Heart left ventricle (tissue), 16 donors: ENCODE measurements at regions not wholly inside any gene's neighbourhood (a gene's known extent, or its start where the extent isn't known, plus 50 kb on each side); places are given as distances from the start of the nearest gene placed in this dataset.

Experiments
- ATAC-seq, 4 donors: fragments of 200-7000 bp; cut with Tn5 transposase; one replicate each; pipeline ENCODE4 v1.9.1; 2020 to 2022; ENCODE audit warnings: moderate library complexity in 4 of 4, mild to moderate bottlenecking in 3 of 4, moderate number of reproducible peaks in 1 of 4
- DNase-seq, 5 donors: peaks; one replicate each; pipeline ENCODE4 v3.0.0-alpha.2; 2020
- H3K27ac ChIP-seq, 12 donors: fragments of 200-600 bp; sonication (generic) in 4 of 12; one replicate each; pipeline versions ENCODE4 v1.5.0 to v1.8.0; 2016 to 2022; ENCODE audit warnings: mild to moderate bottlenecking in 2 of 12
- H3K27me3 ChIP-seq, 9 donors: fragments of 200-600 bp; sonication (generic) in 2 of 9; one replicate each; pipeline versions ENCODE4 v1.5.1 to v1.8.0; 2016 to 2022; ENCODE audit warnings: mild to moderate bottlenecking in 3 of 9
- H3K36me3 ChIP-seq, 9 donors: fragments of 200-600 bp; sonication (generic) in 2 of 9; one replicate each; pipeline versions ENCODE4 v1.5.0 to v1.8.0; 2018 to 2022; ENCODE audit warnings: mild to moderate bottlenecking in 2 of 9
- H3K4me1 ChIP-seq, 12 donors: fragments of 200-600 bp; sonication (generic) in 4 of 12; one replicate each; pipeline versions ENCODE4 v1.5.0 to v1.8.0; 2016 to 2022; ENCODE audit warnings: mild to moderate bottlenecking in 3 of 12
- H3K4me3 ChIP-seq, 12 donors: fragments of 200-600 bp; sonication (generic) in 4 of 12; one replicate each; pipeline versions ENCODE4 v1.5.0 to v1.8.0; 2017 to 2022; ENCODE audit warnings: mild to moderate bottlenecking in 9 of 12, moderate library complexity in 4 of 12
- H3K9me3 ChIP-seq, 12 donors: fragments of 200-600 bp; sonication (generic) in 4 of 12; one replicate each; pipeline versions ENCODE4 v1.5.0 to v1.8.0; 2016 to 2022; ENCODE audit warnings: mild to moderate bottlenecking in 1 of 12
- POLR2A ChIP-seq, 2 donors: fragments of 450-650 bp; IDR thresholded peaks; one replicate each; pipeline ENCODE4 v1.6.1; 2017; ENCODE audit warnings: antibody characterized with exemption in 2 of 2, mild to moderate bottlenecking in 2 of 2, moderate library complexity in 2 of 2
- WGBS, 4 donors: extraction: QIAGEN DNeasy Blood & Tissue Kit in 2 of 4; methylation state at CpG; one replicate each; pipeline versions ENCODE4 v1.1.5 to v1.1.7; 2013 to 2018; 5-methylcytosine and 5-hydroxymethylcytosine counted together
- intact Hi-C, 10 donors: fragments of 100-400 bp; cut with DNase I; formaldehyde crosslinking; loops; one replicate each; pipeline versions ENCODE4 v1.11.1 to v1.14.2; 2022
- TF ChIP-seq, protein P1 (sequence below), 12 donors: fragments of 200-600 bp; sonication (generic) in 4 of 12; IDR thresholded peaks; one replicate each; pipeline versions ENCODE4 v1.5.0 to v1.8.0; 2018 to 2022; ENCODE audit warnings: antibody characterized with exemption in 12 of 12, mild to moderate bottlenecking in 5 of 12
- donor health status: ischemic (EF 13 %, LVEDD 7.1; RV severe dilation, severe dysfunction).
- donor health status: healthy with polysubstance abuse.
- donor health status: DM: no; HTN: yes; CAD: no.
- donor health status: DM: no; HTN: no; CAD: no.
- donor health status: ischemic (EF 25% LVEDD 6.9; RV normal size, moderate dysfunction).
- donor health status: ischemic (EF 25% LVEDD 5.7; RV mildly dilated, moderate dysfunction).
- donor health status: healthy.
- donor health status: DM: yes; HTN: yes; CAD: no.
- donor health status: ischemic (EF 35%, LVEDD 5.7; RV mildly dilated, moderate dysfunction).
- donor health status: nonischemic (EF 11% LVEDD 7.7; RV severe dilation, severe dysfunction).
- donor health status: DM: yes; HTN: yes; CAD: no.
- donor health status: PGD.
- donor health status: ischemic (EF 29% LVEDD 5.4; RV normal size, mild dysfunction).
- donor health status: nonischemic (EF 23%, LVEDD 6.1; RV moderate dilation, normal function).

GRCh38 chr2:195451160-195451559, 205.9 kb upstream of the SLC39A10 start:
- H3K27me3 ChIP-seq: no peaks in the 10 kb centered on the region
- peak in 2 of 4 donors; percentile 64 to 70 for ATAC-seq
- TF ChIP-seq, protein P1, sequence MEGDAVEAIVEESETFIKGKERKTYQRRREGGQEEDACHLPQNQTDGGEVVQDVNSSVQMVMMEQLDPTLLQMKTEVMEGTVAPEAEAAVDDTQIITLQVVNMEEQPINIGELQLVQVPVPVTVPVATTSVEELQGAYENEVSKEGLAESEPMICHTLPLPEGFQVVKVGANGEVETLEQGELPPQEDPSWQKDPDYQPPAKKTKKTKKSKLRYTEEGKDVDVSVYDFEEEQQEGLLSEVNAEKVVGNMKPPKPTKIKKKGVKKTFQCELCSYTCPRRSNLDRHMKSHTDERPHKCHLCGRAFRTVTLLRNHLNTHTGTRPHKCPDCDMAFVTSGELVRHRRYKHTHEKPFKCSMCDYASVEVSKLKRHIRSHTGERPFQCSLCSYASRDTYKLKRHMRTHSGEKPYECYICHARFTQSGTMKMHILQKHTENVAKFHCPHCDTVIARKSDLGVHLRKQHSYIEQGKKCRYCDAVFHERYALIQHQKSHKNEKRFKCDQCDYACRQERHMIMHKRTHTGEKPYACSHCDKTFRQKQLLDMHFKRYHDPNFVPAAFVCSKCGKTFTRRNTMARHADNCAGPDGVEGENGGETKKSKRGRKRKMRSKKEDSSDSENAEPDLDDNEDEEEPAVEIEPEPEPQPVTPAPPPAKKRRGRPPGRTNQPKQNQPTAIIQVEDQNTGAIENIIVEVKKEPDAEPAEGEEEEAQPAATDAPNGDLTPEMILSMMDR (IDR thresholded peaks at IDR 0.05): no peak
- TF ChIP-seq POLR2A (IDR thresholded peaks at IDR 0.05): no peak
- intact Hi-C loops: no loop called here
- peak overlapping the region in 4 of 12 donors; percentile 45 to 61 (median 52) for H3K27ac ChIP-seq
- WGBS, 4 donors: 71 to 81% (median 78%) methylated on average over 4 of the region's 4 CpGs
- H3K36me3 ChIP-seq: no peaks in the 10 kb centered on the region
- DNase-seq: no peak
- H3K4me1 ChIP-seq: peaks cover 0 to 5% (median 0%) of the 10 kb centered on the region in 12 donors
- no peaks in the 10 kb centered on the region for H3K9me3 ChIP-seq
- H3K4me3 ChIP-seq: peak overlapping the region in 1 of 12 donors; percentile 2

GRCh38 chr2:195450552-195451113, 206.4 kb upstream of the SLC39A10 start:
- H3K36me3 ChIP-seq: no peaks in the 10 kb centered on the region
- H3K4me3 ChIP-seq: peak overlapping the region in 1 of 12 donors; percentile 2
- H3K4me1 ChIP-seq: peaks cover 0 to 5% (median 0%) of the 10 kb centered on the region in 12 donors
- peak overlapping the region in 4 of 12 donors; percentile 24 to 52 (median 47) for H3K27ac ChIP-seq
- H3K27me3 ChIP-seq: no peaks in the 10 kb centered on the region
- H3K9me3 ChIP-seq: no peaks in the 10 kb centered on the region
- 58 to 68% (median 65%) methylated on average over 3 of the region's 3 CpGs for WGBS, 4 donors
- ATAC-seq (peak in 1 of 4 donors; percentile 39), DNase-seq (no peak)
- intact Hi-C loops: no loop called here
- no peak for TF ChIP-seq POLR2A (IDR thresholded peaks at IDR 0.05)
- TF ChIP-seq, protein P1 (IDR thresholded peaks at IDR 0.05): no peak

DNA sequence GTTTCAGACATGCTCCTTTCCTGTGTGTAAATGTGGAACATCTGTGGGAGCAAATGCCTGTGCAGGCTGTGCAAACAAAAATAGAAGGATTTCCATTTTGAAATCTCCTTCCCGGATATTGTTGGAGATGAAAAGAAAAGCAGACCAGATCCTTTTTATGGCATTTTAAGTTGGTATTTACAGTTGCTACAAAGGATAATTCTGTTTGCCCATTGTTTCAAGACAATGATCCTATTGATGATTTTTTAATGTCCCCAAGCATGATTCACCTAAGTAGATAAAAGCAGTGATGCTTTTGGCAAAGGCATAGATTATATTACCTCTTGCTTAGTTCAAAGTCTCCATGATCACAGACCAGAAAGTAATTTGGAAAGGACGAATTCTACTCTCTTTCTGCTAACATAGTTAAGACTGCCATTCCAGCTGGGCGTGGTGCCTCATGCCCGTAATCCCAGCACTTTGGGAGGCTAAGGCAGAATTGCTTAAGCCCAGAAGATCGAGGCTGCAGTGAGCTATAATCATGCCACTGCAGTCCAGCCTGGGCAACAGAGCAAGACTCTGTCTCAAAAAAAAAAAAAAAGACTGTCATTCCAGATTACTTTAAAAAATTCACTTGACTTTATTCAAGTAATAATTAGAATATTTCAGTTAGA, 209.6 kb upstream of the SLC39A10 start:
- Histone ChIP-seq H3K9me3 (peaks cover 0 to 9% (median 1%) of the 10 kb centered on the region in 12 donors), H3K36me3 (no peaks in the 10 kb centered on the region), H3K4me3 (no peak overlapping the region), H3K27ac (no peak overlapping the region), H3K27me3 (no peaks in the 10 kb centered on the region), H3K4me1 (peaks cover 0 to 5% (median 0%) of the 10 kb centered on the region in 12 donors)
- no peak for DNase-seq
- TF ChIP-seq, protein P1 (IDR thresholded peaks at IDR 0.05): no peak
- TF ChIP-seq POLR2A (IDR thresholded peaks at IDR 0.05): no peak
- no peak for ATAC-seq
- intact Hi-C loops: no loop called here
- 67 to 73% (median 70%) methylated on average over 5 of the region's 5 CpGs for WGBS, 4 donors

DNA sequence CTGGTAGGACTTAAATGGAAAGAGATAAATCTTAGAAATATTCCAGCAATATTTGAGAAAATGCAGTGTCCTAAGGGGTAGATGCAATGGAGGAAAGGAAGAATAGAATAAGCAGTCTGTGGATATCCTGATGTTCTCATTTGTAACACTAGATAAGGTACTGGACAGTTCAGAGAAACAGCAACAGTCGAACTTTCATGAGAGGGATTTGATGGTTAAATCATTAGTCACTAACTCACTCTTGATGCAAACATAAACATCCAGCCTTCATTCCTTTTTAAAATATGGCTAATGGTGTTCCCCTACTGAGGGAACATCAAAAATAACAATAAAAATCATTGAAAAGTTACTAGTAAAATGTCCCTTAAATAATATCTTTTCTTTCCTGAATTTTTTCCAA, 211.4 kb upstream of the SLC39A10 start:
- peaks cover 0 to 27% (median 14%) of the 10 kb centered on the region in 12 donors for H3K9me3 ChIP-seq
- DNase-seq: no peak
- no peak for ATAC-seq
- TF ChIP-seq POLR2A (IDR thresholded peaks at IDR 0.05): no peak
- TF ChIP-seq, protein P1 (IDR thresholded peaks at IDR 0.05): no peak
- no peak overlapping the region for H3K27ac ChIP-seq
- WGBS, 4 donors: 50 to 62% (median 59%) methylated on average over 1 of the region's 1 CpG
- H3K4me1 ChIP-seq: peaks cover 0 to 1% (median 0%) of the 10 kb centered on the region in 12 donors
- no peak overlapping the region for H3K4me3 ChIP-seq
- intact Hi-C loops: no loop called here
- H3K27me3 ChIP-seq: no peaks in the 10 kb centered on the region
- H3K36me3 ChIP-seq: no peaks in the 10 kb centered on the region
